Peyer's patch (tissue), 4 donors: ENCODE measurements at regions not wholly inside any gene's neighbourhood (a gene's known extent, or its start where the extent isn't known, plus 50 kb on each side); places are given as distances from the start of the nearest gene placed in this dataset.
A peak's percentile ranks its signal among the peaks of the same experiment; 100 is the strongest.

ENCODE experiments used
- DNase-seq, 3 donors: peaks; one replicate each; pipeline ENCODE4 v3.0.0-alpha.2; 2017 to 2019
- H3K27ac ChIP-seq, 4 donors: fragments of 200-600 bp; sonication (generic); one replicate each; pipeline ENCODE4 v1.5.1; 2016 to 2019
- H3K27me3 ChIP-seq, 2 donors: fragments of 200-600 bp; sonication (generic); one replicate each; pipeline ENCODE4 v1.5.1; 2019
- H3K36me3 ChIP-seq, 3 donors: fragments of 200-600 bp; sonication (generic); one replicate each; pipeline ENCODE4 v1.5.1; 2016 to 2019
- H3K4me1 ChIP-seq, 4 donors: fragments of 200-600 bp; sonication (generic); one replicate each; pipeline ENCODE4 v1.5.1; 2016 to 2019
- H3K4me3 ChIP-seq, 4 donors: fragments of 200-600 bp; sonication (generic); 1 replicate in 3 of 4; 2 replicates in 1 of 4; pipeline ENCODE4 v1.5.1; 2016 to 2019; ENCODE audit warnings: mild to moderate bottlenecking in 1 of 4
- H3K9me3 ChIP-seq, 4 donors: fragments of 200-600 bp; sonication (generic); one replicate each; pipeline ENCODE4 v1.5.1; 2016 to 2019; ENCODE audit warnings: mild to moderate bottlenecking in 1 of 4
- CTCF ChIP-seq, 6 experiments: fragments of 450-650 bp in 4 of 6; fragments of 200-600 bp in 2 of 6; sonication (generic) in 1 of 6; IDR thresholded peaks; one replicate each; pipeline ENCODE4 v1.5.1; 2017 to 2019; ENCODE audit warnings: antibody characterized with exemption in 6 of 6, mild to moderate bottlenecking in 3 of 6, moderate library complexity in 1 of 6
- POLR2A ChIP-seq, 2 donors: fragments of 450-650 bp; IDR thresholded peaks; one replicate each; pipeline ENCODE4 v1.5.1; 2017; ENCODE audit warnings: antibody characterized with exemption in 2 of 2, mild to moderate bottlenecking in 2 of 2, moderate library complexity in 2 of 2

GRCh38 chr13:50575138-50575537 lies 268.4 kb downstream of the DLEU7 start:
- H3K27ac ChIP-seq = no peak overlapping the region
- no peak for TF ChIP-seq POLR2A (IDR thresholded peaks at IDR 0.05)
- no peak for TF ChIP-seq CTCF (IDR thresholded peaks at IDR 0.05)

GRCh38 chr13:50576156-50576555 lies 267.3 kb downstream of the DLEU7 start:
- H3K4me3 ChIP-seq = no peak overlapping the region
- DNase-seq = no peak
- TF ChIP-seq POLR2A (IDR thresholded peaks at IDR 0.05) (no peak), CTCF (IDR thresholded peaks at IDR 0.05) (no peak)

More at GRCh38 chr13:50575138-50575537, 268.4 kb downstream of the DLEU7 start:
- Histone ChIP-seq H3K27me3 (no peaks in the 10 kb centered on the region), H3K9me3 (no peaks in the 10 kb centered on the region), H3K4me3 (no peak overlapping the region), H3K36me3 (no peaks in the 10 kb centered on the region), H3K4me1 (no peaks in the 10 kb centered on the region)
- DNase-seq = no peak

GRCh38 chr13:50577806-50578205 lies 265.7 kb downstream of the DLEU7 start:
- no peak for TF ChIP-seq POLR2A (IDR thresholded peaks at IDR 0.05)
- no peak for TF ChIP-seq CTCF (IDR thresholded peaks at IDR 0.05)
- DNase-seq = no peak
- no peaks in the 10 kb centered on the region for H3K36me3 ChIP-seq
- H3K4me1 ChIP-seq = peaks cover 0 to 6% (median 0%) of the 10 kb centered on the region in 4 donors
- no peaks in the 10 kb centered on the region for H3K9me3 ChIP-seq
- no peak overlapping the region for H3K27ac ChIP-seq
- no peak overlapping the region for H3K4me3 ChIP-seq
- no peaks in the 10 kb centered on the region for H3K27me3 ChIP-seq

More at GRCh38 chr13:50576156-50576555, 267.3 kb downstream of the DLEU7 start:
- Histone ChIP-seq H3K27me3 (no peaks in the 10 kb centered on the region), H3K4me1 (no peaks in the 10 kb centered on the region), H3K27ac (no peak overlapping the region), H3K9me3 (no peaks in the 10 kb centered on the region), H3K36me3 (no peaks in the 10 kb centered on the region)

GRCh38 chr13:50580684-50581305 lies 262.7 kb downstream of the DLEU7 start:
- H3K36me3 ChIP-seq = no peaks in the 10 kb centered on the region
- H3K4me3 ChIP-seq = no peak overlapping the region
- no peak overlapping the region for H3K27ac ChIP-seq
- H3K27me3 ChIP-seq = no peaks in the 10 kb centered on the region
- no peaks in the 10 kb centered on the region for H3K9me3 ChIP-seq
- H3K4me1 ChIP-seq = peaks cover 0 to 6% (median 0%) of the 10 kb centered on the region in 4 donors
- no peak for DNase-seq
- TF ChIP-seq CTCF (IDR thresholded peaks at IDR 0.05) = peak in 1 of 6 experiments; percentile 4
- no peak for TF ChIP-seq POLR2A (IDR thresholded peaks at IDR 0.05)

- TF ChIP-seq POLR2A (IDR thresholded peaks at IDR 0.05) = no peak
- TF ChIP-seq CTCF (IDR thresholded peaks at IDR 0.05) = no peak
- Histone ChIP-seq H3K36me3 (no peaks in the 10 kb centered on the region), H3K4me3 (no peak overlapping the region)
Measured at GRCh38 chr13:50581586-50582196, 261.8 kb downstream of the DLEU7 start.

More at GRCh38 chr13:50581586-50582196, 261.8 kb downstream of the DLEU7 start:
- DNase-seq = no peak
- peaks cover 0 to 6% (median 0%) of the 10 kb centered on the region in 4 donors for H3K4me1 ChIP-seq
- no peaks in the 10 kb centered on the region for H3K27me3 ChIP-seq
- H3K27ac ChIP-seq = no peak overlapping the region
- no peaks in the 10 kb centered on the region for H3K9me3 ChIP-seq
